Lung (tissue), 11 donors: ENCODE measurements at regions not wholly inside any gene's neighbourhood (a gene's known extent, or its start where the extent isn't known, plus 50 kb on each side); places are given as distances from the start of the nearest gene placed in this dataset.

Experiments
- ATAC-seq: fragments of 200-7000 bp; cut with Tn5 transposase; one replicate; pipeline ENCODE4 v1.9.1; 2020; ENCODE audit warnings: moderate number of reproducible peaks; ENCODE audit not compliant: insufficient read depth, low FRiP score
- DNase-seq, 3 donors: peaks; one replicate each; pipeline ENCODE4 v3.0.0-alpha.2; 2013 to 2017
- H3K27ac ChIP-seq, 2 donors: one replicate each; pipeline ENCODE4 v1.5.1; 2013; ENCODE audit warnings: mild to moderate bottlenecking in 2 of 2, moderate library complexity in 2 of 2, control low read depth in 1 of 2, inconsistent platforms in 1 of 2, low read depth in 1 of 2, low read length in 1 of 2
- H3K27me3 ChIP-seq, 3 donors: one replicate each; pipeline ENCODE4 v1.5.1; 2013; ENCODE audit warnings: low read length in 2 of 3; ENCODE audit not compliant: control insufficient read depth in 3 of 3, insufficient read depth in 3 of 3
- H3K36me3 ChIP-seq, 4 donors: one replicate each; pipeline ENCODE4 v1.5.1; 2013; ENCODE audit warnings: low read length in 4 of 4, mild to moderate bottlenecking in 1 of 4, moderate library complexity in 1 of 4; ENCODE audit not compliant: control insufficient read depth in 4 of 4, insufficient read depth in 4 of 4
- H3K4me1 ChIP-seq, 5 donors: one replicate each; pipeline ENCODE4 v1.5.1; 2013; ENCODE audit warnings: low read length in 5 of 5, mild to moderate bottlenecking in 2 of 5, moderate library complexity in 1 of 5; ENCODE audit not compliant: control insufficient read depth in 5 of 5, insufficient read depth in 5 of 5
- H3K4me3 ChIP-seq: one replicate; pipeline ENCODE4 v1.5.1; 2013; ENCODE audit warnings: mild to moderate bottlenecking, control low read depth, moderate library complexity
- H3K9ac ChIP-seq, 2 donors: one replicate each; pipeline ENCODE4 v1.5.1; 2013; ENCODE audit warnings: low read length in 2 of 2, control low read depth in 1 of 2; ENCODE audit not compliant: insufficient read depth in 1 of 2
- H3K9me3 ChIP-seq, 4 donors: one replicate each; pipeline ENCODE4 v1.5.1; 2013; ENCODE audit warnings: low read length in 3 of 4, mild to moderate bottlenecking in 1 of 4, moderate library complexity in 1 of 4; ENCODE audit not compliant: control insufficient read depth in 4 of 4, insufficient read depth in 3 of 4
- CTCF ChIP-seq: IDR thresholded peaks from 2 replicates; pipeline ENCODE4 v1.5.1; 2012; ENCODE audit warnings: mild to moderate bottlenecking; ENCODE audit errors: control extremely low read depth, extremely low read depth
- WGBS, 2 donors: extraction: QIAGEN DNeasy Blood & Tissue Kit; methylation state at CpG; one replicate each; pipeline ENCODE4 v1.1.7; 2013; 5-methylcytosine and 5-hydroxymethylcytosine counted together
- donor health status: control.
- donor health status: control.
- donor health status: Bipolar disorder and iron deficiency.
- donor health status: healthy.
- donor health status: DM: yes; HTN: yes; CAD: no.

- no peaks in the 10 kb centered on the region for H3K4me1 ChIP-seq
- ATAC-seq = no peak
- H3K9ac ChIP-seq = no peak overlapping the region
- H3K27ac ChIP-seq = no peak overlapping the region
- H3K4me3 ChIP-seq = no peak overlapping the region
- 89 to 91% methylated on average over 3 of the region's 3 CpGs for WGBS, 2 donors
- no peaks in the 10 kb centered on the region for H3K36me3 ChIP-seq
- DNase-seq = no peak
- H3K9me3 ChIP-seq = no peaks in the 10 kb centered on the region
- no peak for TF ChIP-seq CTCF
- no peaks in the 10 kb centered on the region for H3K27me3 ChIP-seq
Observed at GRCh38 chr14:42459171-42459685, 852.6 kb downstream of the LRFN5 start.

GRCh38 chr14:42441615-42442014 lies 834.9 kb downstream of the LRFN5 start:
- Histone ChIP-seq H3K9ac (no peak overlapping the region), H3K4me1 (peaks cover 0 to 2% (median 0%) of the 10 kb centered on the region in 5 donors), H3K4me3 (no peak overlapping the region), H3K9me3 (no peaks in the 10 kb centered on the region), H3K36me3 (no peaks in the 10 kb centered on the region), H3K27ac (no peak overlapping the region), H3K27me3 (no peaks in the 10 kb centered on the region)
- WGBS, 2 donors = 71 to 76% methylated on average over 2 of the region's 2 CpGs
- no peak for TF ChIP-seq CTCF
- no peak for DNase-seq
- ATAC-seq = no peak

GRCh38 chr14:42437809-42438208 lies 831.1 kb downstream of the LRFN5 start:
- no peaks in the 10 kb centered on the region for H3K27me3 ChIP-seq
- no peak for TF ChIP-seq CTCF
- H3K9ac ChIP-seq = no peak overlapping the region
- H3K4me1 ChIP-seq = peaks cover 0 to 2% (median 0%) of the 10 kb centered on the region in 5 donors
- DNase-seq = no peak
- no peak overlapping the region for H3K27ac ChIP-seq
- peaks cover 0 to 2% (median 0%) of the 10 kb centered on the region in 4 donors for H3K9me3 ChIP-seq
- no peaks in the 10 kb centered on the region for H3K36me3 ChIP-seq
- no peak for ATAC-seq
- 64 to 65% methylated on average over 5 of the region's 5 CpGs for WGBS, 2 donors
- no peak overlapping the region for H3K4me3 ChIP-seq

GRCh38 chr14:42429401-42429800 lies 822.7 kb downstream of the LRFN5 start:
- WGBS, 2 donors = 54 to 69% methylated on average over 2 of the region's 2 CpGs

More at GRCh38 chr14:42429401-42429800, 822.7 kb downstream of the LRFN5 start:
- ATAC-seq (no peak), DNase-seq (no peak)
- Histone ChIP-seq H3K9ac (no peak overlapping the region), H3K27ac (no peak overlapping the region), H3K27me3 (no peaks in the 10 kb centered on the region), H3K36me3 (no peaks in the 10 kb centered on the region), H3K9me3 (no peaks in the 10 kb centered on the region), H3K4me3 (no peak overlapping the region), H3K4me1 (no peaks in the 10 kb centered on the region)
- no peak for TF ChIP-seq CTCF
